IMR-90 (cell line): ENCODE measurements at regions not wholly inside any gene's neighbourhood (a gene's known extent, or its start where the extent isn't known, plus 50 kb on each side); places are given as distances from the start of the nearest gene placed in this dataset.

ENCODE experiments used
- ATAC-seq: fragments of 200-7000 bp; cut with Tn5 transposase; 2 replicates; pipeline ENCODE4 v1.9.1; 2020; ENCODE audit warnings: low read depth, mild to moderate bottlenecking, moderate library complexity
- BruUV-seq: library from RNA; stranded (reverse); fragments of 400-500 nt; replicated peaks from 2 replicates; lab custom pipeline; 2021; lab: Mats Ljungman, UMichigan
- CTCF ChIA-PET: fragments of 300-600 bp; formaldehyde crosslinking; extraction: SDS; loops from one replicate; lab custom pipeline; 2021; ENCODE audit warnings: antibody characterized with exemption; lab: Yijun Ruan, JAX
- POLR2A ChIA-PET: fragments of 300-600 bp; sonication (Branson Sonifier 250); formaldehyde crosslinking; loops from one replicate; lab custom pipeline; 2022; ENCODE audit warnings: antibody characterized with exemption; ENCODE audit not compliant: unreplicated experiment; lab: Charles Lee
- DNase-seq: peaks from one replicate; pipeline ENCODE4 v3.0.0; 2013
- H2AFZ ChIP-seq: replicated peaks from 2 replicates; pipeline ENCODE3; 2013; ENCODE audit warnings: low read length, mild to moderate bottlenecking; ENCODE audit not compliant: poor library complexity
- H2AK5ac ChIP-seq: 2 replicates; pipeline ENCODE4 v1.6.1; 2013; ENCODE audit warnings: low read depth, low read length, inconsistent platforms
- H2AK9ac ChIP-seq: replicated peaks from 2 replicates; pipeline ENCODE3; 2013; ENCODE audit warnings: mild to moderate bottlenecking, low read depth, low read length, moderate library complexity; ENCODE audit not compliant: poor library complexity
- H2BK120ac ChIP-seq: 2 replicates; pipeline ENCODE4 v1.6.1; 2013; ENCODE audit warnings: low read depth, low read length, inconsistent platforms
- H2BK15ac ChIP-seq: 3 replicates; pipeline ENCODE4 v1.6.1; 2013; ENCODE audit warnings: low read depth, low read length, inconsistent platforms
- H2BK20ac ChIP-seq: 2 replicates; pipeline ENCODE4 v1.6.1; 2013; ENCODE audit warnings: low read depth, mild to moderate bottlenecking, inconsistent platforms, low read length, moderate library complexity
- H2BK5ac ChIP-seq: 2 replicates; pipeline ENCODE4 v1.6.1; 2013; ENCODE audit warnings: mild to moderate bottlenecking, low read depth, low read length, inconsistent platforms; ENCODE audit not compliant: poor library complexity, severe bottlenecking
- H3K14ac ChIP-seq: replicated peaks from 2 replicates; pipeline ENCODE4 v1.6.1; 2013; ENCODE audit warnings: low read depth, low read length, inconsistent platforms
- H3K18ac ChIP-seq: 2 replicates; pipeline ENCODE4 v1.6.1; 2013; ENCODE audit warnings: low read depth, low read length, control low read depth
- H3K23ac ChIP-seq: 2 replicates; pipeline ENCODE4 v1.6.1; 2013; ENCODE audit warnings: low read depth, low read length, inconsistent platforms
- H3K27ac ChIP-seq: 2 replicates; pipeline ENCODE4 v1.5.1; 2013; ENCODE audit warnings: mild to moderate bottlenecking, control low read depth, low read length; ENCODE audit not compliant: insufficient read depth
- H3K27me3 ChIP-seq: 2 replicates; pipeline ENCODE4 v1.6.1; 2013; ENCODE audit warnings: low read length; ENCODE audit not compliant: control insufficient read depth, insufficient read depth
- H3K36me3 ChIP-seq: 2 replicates; pipeline ENCODE4 v1.6.1; 2013; ENCODE audit warnings: low read length, mixed read lengths; ENCODE audit not compliant: control insufficient read depth, insufficient read depth
- H3K4ac ChIP-seq: 2 replicates; pipeline ENCODE4 v1.6.1; 2013; ENCODE audit warnings: low read depth, low read length, inconsistent platforms
- H3K4me1 ChIP-seq: 2 replicates; pipeline ENCODE4 v1.6.1; 2013; ENCODE audit warnings: low read length, mixed read lengths; ENCODE audit not compliant: control insufficient read depth, insufficient read depth
- H3K4me2 ChIP-seq: 2 replicates; pipeline ENCODE4 v1.6.1; 2013; ENCODE audit warnings: low read depth, mild to moderate bottlenecking, control low read depth, low read length, moderate library complexity
- H3K4me3 ChIP-seq: 2 replicates; pipeline ENCODE4 v1.5.1; 2013; ENCODE audit warnings: low read depth, mild to moderate bottlenecking, control low read depth, low read length, moderate library complexity; ENCODE audit not compliant: insufficient read depth
- H3K56ac ChIP-seq: 2 replicates; pipeline ENCODE4 v1.6.1; 2013; ENCODE audit warnings: low read length, inconsistent platforms; ENCODE audit not compliant: insufficient read depth; ENCODE audit errors: extremely low read depth
- H3K79me1 ChIP-seq, 2 experiments: 2 replicates each; pipeline ENCODE4 v1.6.1; 2013; ENCODE audit warnings: low read length in 2 of 2, inconsistent platforms in 1 of 2, low read depth in 1 of 2
- H3K9ac ChIP-seq: 2 replicates; pipeline ENCODE4 v1.6.1; 2013; ENCODE audit warnings: low read depth, low read length, control low read depth
- H3K9me1 ChIP-seq: 2 replicates; pipeline ENCODE4 v1.6.1; 2013; ENCODE audit warnings: low read length, inconsistent platforms; ENCODE audit not compliant: insufficient read depth
- H3K9me3 ChIP-seq: 2 replicates; pipeline ENCODE4 v1.6.1; 2013; ENCODE audit warnings: low read length; ENCODE audit not compliant: control insufficient read depth, insufficient read depth
- H4K20me1 ChIP-seq: 2 replicates; pipeline ENCODE4 v1.6.1; 2013; ENCODE audit warnings: low read length, inconsistent platforms; ENCODE audit not compliant: insufficient read depth
- H4K5ac ChIP-seq: 2 replicates; pipeline ENCODE4 v1.6.1; 2013; ENCODE audit warnings: mild to moderate bottlenecking, low read depth, low read length, control low read depth
- H4K8ac ChIP-seq, 2 experiments: 2 replicates each; pipeline ENCODE4 v1.6.1; 2013; ENCODE audit warnings: low read depth in 2 of 2, low read length in 2 of 2, control low read depth in 1 of 2, inconsistent platforms in 1 of 2
- H4K91ac ChIP-seq: 2 replicates; pipeline ENCODE4 v1.6.1; 2013; ENCODE audit warnings: low read depth, low read length, inconsistent platforms; ENCODE audit not compliant: insufficient read depth
- BHLHE40 ChIP-seq: fragments of 150-350 bp; IDR thresholded peaks from 2 replicates; pipeline ENCODE4 v1.6.1; 2016; ENCODE audit warnings: mild to moderate bottlenecking, low read depth, low read length
- CEBPB ChIP-seq: IDR thresholded peaks from 2 replicates; pipeline ENCODE4 v1.6.1; 2012; ENCODE audit warnings: low read depth, low read length, improper control_type of control experiment
- FOS ChIP-seq: fragments of 150-350 bp; IDR thresholded peaks from 2 replicates; pipeline ENCODE4 v1.6.1; 2016; ENCODE audit warnings: low read depth, low read length
- MAFK ChIP-seq: IDR thresholded peaks from 2 replicates; pipeline ENCODE4 v1.6.1; 2012; ENCODE audit warnings: low read depth, low read length, improper control_type of control experiment
- MAZ ChIP-seq: IDR thresholded peaks from 2 replicates; pipeline ENCODE4 v1.6.1; 2012; ENCODE audit warnings: low read depth, mild to moderate bottlenecking, low read length, improper control_type of control experiment, moderate library complexity, borderline replicate concordance
- MXI1 ChIP-seq: IDR thresholded peaks from 2 replicates; pipeline ENCODE4 v1.6.1; 2012; ENCODE audit warnings: low read depth, mild to moderate bottlenecking, low read length, moderate library complexity, borderline replicate concordance
- NFE2L2 ChIP-seq: fragments of 150-350 bp; IDR thresholded peaks from 2 replicates; pipeline ENCODE4 v1.6.1; 2016; ENCODE audit warnings: low read depth, mild to moderate bottlenecking, low read length
- POLR2A ChIP-seq: IDR thresholded peaks from 2 replicates; pipeline ENCODE4 v1.6.1; 2012; ENCODE audit warnings: mild to moderate bottlenecking, low read depth, low read length
- RAD21 ChIP-seq: IDR thresholded peaks from 2 replicates; pipeline ENCODE4 v1.6.1; 2012; ENCODE audit warnings: low read length, improper control_type of control experiment
- RCOR1 ChIP-seq: IDR thresholded peaks from 2 replicates; pipeline ENCODE4 v1.6.1; 2012; ENCODE audit warnings: mild to moderate bottlenecking, low read length, improper control_type of control experiment; ENCODE audit not compliant: insufficient replicate concordance
- RFX5 ChIP-seq: IDR thresholded peaks from 2 replicates; pipeline ENCODE4 v1.8.0; 2012; ENCODE audit warnings: low read depth, mild to moderate bottlenecking, low read length, moderate library complexity
- SMC3 ChIP-seq: fragments of 150-350 bp; IDR thresholded peaks from 2 replicates; pipeline ENCODE4 v1.6.1; 2016; ENCODE audit warnings: low read depth, mild to moderate bottlenecking, antibody characterized with exemption, low read length, moderate library complexity
- WGBS, 2 experiments: methylation state at CpG; one replicate each; pipeline versions ENCODE4 v1.1.5 to v1.1.7; 2013; ENCODE audit warnings: missing lambda C conversion rate in 2 of 2; ENCODE audit not compliant: insufficient read length in 1 of 2; ENCODE audit errors: extremely low coverage in 2 of 2; 5-methylcytosine and 5-hydroxymethylcytosine counted together
- dilution Hi-C: fragments of 300-500 bp; cut with HindIII; formaldehyde crosslinking; loops from one replicate; pipeline ENCODE4 v1.14.3; 2018; ENCODE audit warnings: low sequenced_read_pairs; ENCODE audit not compliant: unreplicated experiment
- in situ Hi-C: fragments of 300-500 bp; cut with MboI; formaldehyde crosslinking; loops from 3 replicates; pipeline ENCODE4 v1.14.3; 2019; ENCODE audit warnings: low sequenced_read_pairs, inconsistent platforms, mixed read lengths
- intact Hi-C: fragments of 100-400 bp; cut with micrococcal nuclease; formaldehyde crosslinking; loops from 2 replicates; pipeline ENCODE4 v1.10.0; 2022
- TF ChIP-seq, protein P1 (sequence below): conservative IDR thresholded peaks from 2 replicates; pipeline ENCODE4 v1.5.1; 2012; ENCODE audit warnings: mild to moderate bottlenecking, low read depth, low read length, improper control_type of control experiment
- TF ChIP-seq, protein P2 (sequence below): fragments of 150-350 bp; IDR thresholded peaks from 2 replicates; pipeline ENCODE4 v1.6.1; 2017; ENCODE audit warnings: mild to moderate bottlenecking, antibody characterized with exemption, low read length, low read depth
- TF ChIP-seq, protein P3 (sequence below): fragments of 150-350 bp; IDR thresholded peaks from 2 replicates; pipeline ENCODE4 v1.6.1; 2016; ENCODE audit warnings: low read depth, mild to moderate bottlenecking, low read length, moderate library complexity, borderline replicate concordance

DNA sequence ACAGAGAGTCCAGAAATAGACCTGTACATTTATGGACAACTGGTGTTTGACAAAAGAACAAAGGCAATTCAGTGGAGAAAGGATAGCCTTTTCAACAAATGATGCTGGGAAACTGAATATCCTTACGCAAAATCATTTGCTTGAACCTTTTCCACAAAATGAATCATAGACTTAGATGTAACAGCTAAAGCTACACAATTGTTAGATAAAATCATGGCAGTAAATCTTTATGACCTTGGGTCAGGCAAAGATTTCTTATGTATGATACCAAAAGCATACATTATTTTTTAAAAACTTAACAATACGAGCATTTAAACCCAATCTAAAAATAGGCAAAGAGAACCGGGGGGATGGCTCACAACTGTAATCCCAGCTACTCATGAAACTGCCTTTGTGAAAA is 73.5 kb upstream of the DST start:
- peak overlapping the region; percentile 76; the same call in 1 of the 2 replicates for H3K18ac ChIP-seq
- intact Hi-C loops (no loop called here), in situ Hi-C loops (no loop called here), dilution Hi-C loops (no loop called here)
- POLR2A ChIA-PET: interaction anchor here (0.6 kb wide), 1 partner anchor 128 kb away, joined by 12 read pairs; no protein-coding TSS in a partner anchor
- H3K9me1 ChIP-seq: peaks cover 8% of the 10 kb centered on the region; the same call in 1 of the 2 replicates
- no peak overlapping the region for H3K56ac ChIP-seq
- 0 out of 2 replicates have a peak overlapping the region, but pooled peaks have one; percentile 37 for H3K23ac ChIP-seq
- TF ChIP-seq POLR2A (no peak), NFE2L2 (no peak), MAFK (no peak), MXI1 (no peak), BHLHE40 (no peak), CEBPB (no peak), FOS (no peak), RAD21 (no peak), SMC3 (no peak), MAZ (no peak), RFX5 (no peak), RCOR1 (no peak)
- TF ChIP-seq, protein P1, sequence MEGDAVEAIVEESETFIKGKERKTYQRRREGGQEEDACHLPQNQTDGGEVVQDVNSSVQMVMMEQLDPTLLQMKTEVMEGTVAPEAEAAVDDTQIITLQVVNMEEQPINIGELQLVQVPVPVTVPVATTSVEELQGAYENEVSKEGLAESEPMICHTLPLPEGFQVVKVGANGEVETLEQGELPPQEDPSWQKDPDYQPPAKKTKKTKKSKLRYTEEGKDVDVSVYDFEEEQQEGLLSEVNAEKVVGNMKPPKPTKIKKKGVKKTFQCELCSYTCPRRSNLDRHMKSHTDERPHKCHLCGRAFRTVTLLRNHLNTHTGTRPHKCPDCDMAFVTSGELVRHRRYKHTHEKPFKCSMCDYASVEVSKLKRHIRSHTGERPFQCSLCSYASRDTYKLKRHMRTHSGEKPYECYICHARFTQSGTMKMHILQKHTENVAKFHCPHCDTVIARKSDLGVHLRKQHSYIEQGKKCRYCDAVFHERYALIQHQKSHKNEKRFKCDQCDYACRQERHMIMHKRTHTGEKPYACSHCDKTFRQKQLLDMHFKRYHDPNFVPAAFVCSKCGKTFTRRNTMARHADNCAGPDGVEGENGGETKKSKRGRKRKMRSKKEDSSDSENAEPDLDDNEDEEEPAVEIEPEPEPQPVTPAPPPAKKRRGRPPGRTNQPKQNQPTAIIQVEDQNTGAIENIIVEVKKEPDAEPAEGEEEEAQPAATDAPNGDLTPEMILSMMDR: no peak
- TF ChIP-seq, protein P2, sequence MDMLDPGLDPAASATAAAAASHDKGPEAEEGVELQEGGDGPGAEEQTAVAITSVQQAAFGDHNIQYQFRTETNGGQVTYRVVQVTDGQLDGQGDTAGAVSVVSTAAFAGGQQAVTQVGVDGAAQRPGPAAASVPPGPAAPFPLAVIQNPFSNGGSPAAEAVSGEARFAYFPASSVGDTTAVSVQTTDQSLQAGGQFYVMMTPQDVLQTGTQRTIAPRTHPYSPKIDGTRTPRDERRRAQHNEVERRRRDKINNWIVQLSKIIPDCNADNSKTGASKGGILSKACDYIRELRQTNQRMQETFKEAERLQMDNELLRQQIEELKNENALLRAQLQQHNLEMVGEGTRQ: no peak
- TF ChIP-seq, protein P3, sequence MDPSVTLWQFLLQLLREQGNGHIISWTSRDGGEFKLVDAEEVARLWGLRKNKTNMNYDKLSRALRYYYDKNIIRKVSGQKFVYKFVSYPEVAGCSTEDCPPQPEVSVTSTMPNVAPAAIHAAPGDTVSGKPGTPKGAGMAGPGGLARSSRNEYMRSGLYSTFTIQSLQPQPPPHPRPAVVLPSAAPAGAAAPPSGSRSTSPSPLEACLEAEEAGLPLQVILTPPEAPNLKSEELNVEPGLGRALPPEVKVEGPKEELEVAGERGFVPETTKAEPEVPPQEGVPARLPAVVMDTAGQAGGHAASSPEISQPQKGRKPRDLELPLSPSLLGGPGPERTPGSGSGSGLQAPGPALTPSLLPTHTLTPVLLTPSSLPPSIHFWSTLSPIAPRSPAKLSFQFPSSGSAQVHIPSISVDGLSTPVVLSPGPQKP: no peak
- peak overlapping the region; percentile 33; the same call in 1 of the 2 replicates for H3K27ac ChIP-seq
- H3K4me2 ChIP-seq: no peak overlapping the region
- H3K14ac ChIP-seq: peak overlapping the region; percentile 30; the same call in 1 of the 2 replicates
- H3K9ac ChIP-seq: no peak overlapping the region; the same call in 1 of the 2 replicates
- ATAC-seq (no peak), DNase-seq (peak; percentile 33)
- no peaks in the 10 kb centered on the region for H3K27me3 ChIP-seq
- H3K4me3 ChIP-seq: no peak overlapping the region
- no peak overlapping the region for H2AK5ac ChIP-seq
- no peaks in the 10 kb centered on the region for H3K36me3 ChIP-seq
- H3K4ac ChIP-seq: peak overlapping the region; percentile 86; the same call in 1 of the 2 replicates
- H2AFZ ChIP-seq: no peak overlapping the region
- no peak overlapping the region for H2AK9ac ChIP-seq
- H2BK20ac ChIP-seq: peak overlapping the region; percentile 76
- peaks cover 14 to 56% of the 10 kb centered on the region in 2 experiments for H3K79me1 ChIP-seq
- H4K8ac ChIP-seq: peak overlapping the region; percentile 11 to 71; a peak in 2 of 4 replicates
- peak overlapping the region; percentile 31; the same call in 1 of the 3 replicates for H2BK15ac ChIP-seq
- H4K5ac ChIP-seq: peak overlapping the region; percentile 36; the same call in 1 of the 2 replicates
- BruUV-seq: no TSS peak
- H4K91ac ChIP-seq: peak overlapping the region; percentile 44; the same call in 1 of the 2 replicates
- H3K4me1 ChIP-seq: peaks cover 24% of the 10 kb centered on the region
- H4K20me1 ChIP-seq: peaks cover 7% of the 10 kb centered on the region; the same call in 1 of the 2 replicates
- peak overlapping the region; percentile 53; the same call in 1 of the 2 replicates for H2BK120ac ChIP-seq
- no CpG with 5 or more reads among the region's 3 CpGs for WGBS, 2 experiments
- CTCF ChIA-PET: interaction anchor here (0.6 to 1.3 kb wide), 2 partner anchors 41 to 45 kb away, joined by 3 read pairs; no protein-coding TSS in a partner anchor
- H3K9me3 ChIP-seq: no peaks in the 10 kb centered on the region
- H2BK5ac ChIP-seq: peak overlapping the region; percentile 95
